ENCODE measurements at regions not wholly inside any gene's neighbourhood (a gene's known extent, or its start where the extent isn't known, plus 50 kb on each side); places are given as distances from the start of the nearest gene placed in this dataset.

- no peak overlapping the region for H3K27ac Mint-ChIP-seq (ENCODE audit: unreplicated experiment)
- H3K9me3 Mint-ChIP-seq (ENCODE audit: unreplicated experiment), result no peaks in the 10 kb centered on the region
Measured at GRCh38 chr1:219460081-219460895, 152.6 kb downstream of the ZC3H11B start.

GRCh38 chr1:219459351-219460080, 153.4 kb downstream of the ZC3H11B start:
- H3K4me3 Mint-ChIP-seq (ENCODE audit: unreplicated experiment), result no peak overlapping the region
- peaks cover 2% of the 10 kb centered on the region for H3K27me3 Mint-ChIP-seq (ENCODE audit: unreplicated experiment)
- no peaks in the 10 kb centered on the region for H3K36me3 Mint-ChIP-seq (ENCODE audit: low read depth, unreplicated experiment)
- DNase-seq (ENCODE audit: low spot score), result no peak
- no peak overlapping the region for H3K27ac Mint-ChIP-seq (ENCODE audit: unreplicated experiment)
- no peaks in the 10 kb centered on the region for H3K4me1 Mint-ChIP-seq (ENCODE audit: unreplicated experiment)
- no peaks in the 10 kb centered on the region for H3K9me3 Mint-ChIP-seq (ENCODE audit: unreplicated experiment)
- no peak for TF ChIP-seq CTCF (IDR thresholded peaks at IDR 0.05; ENCODE audit: unreplicated experiment)

More at GRCh38 chr1:219460081-219460895, 152.6 kb downstream of the ZC3H11B start:
- no peak for DNase-seq (ENCODE audit: low spot score)
- Mint-ChIP-seq H3K4me1 (ENCODE audit: unreplicated experiment) (no peaks in the 10 kb centered on the region), H3K4me3 (ENCODE audit: unreplicated experiment) (no peak overlapping the region), H3K27me3 (ENCODE audit: unreplicated experiment) (peaks cover 2% of the 10 kb centered on the region), H3K36me3 (ENCODE audit: low read depth, unreplicated experiment) (no peaks in the 10 kb centered on the region)
- TF ChIP-seq CTCF (IDR thresholded peaks at IDR 0.05; ENCODE audit: unreplicated experiment), result no peak

GRCh38 chr1:219446288-219446687, 166.6 kb downstream of the ZC3H11B start:
- DNase-seq (ENCODE audit: low spot score), result no peak
- Mint-ChIP-seq H3K27me3 (ENCODE audit: unreplicated experiment) (no peaks in the 10 kb centered on the region), H3K36me3 (ENCODE audit: low read depth, unreplicated experiment) (no peaks in the 10 kb centered on the region), H3K4me1 (ENCODE audit: unreplicated experiment) (peaks cover 21% of the 10 kb centered on the region), H3K27ac (ENCODE audit: unreplicated experiment) (no peak overlapping the region), H3K9me3 (ENCODE audit: unreplicated experiment) (no peaks in the 10 kb centered on the region), H3K4me3 (ENCODE audit: unreplicated experiment) (no peak overlapping the region)
- TF ChIP-seq CTCF (IDR thresholded peaks at IDR 0.05; ENCODE audit: unreplicated experiment), result no peak

- H3K27ac Mint-ChIP-seq (ENCODE audit: unreplicated experiment), result no peak overlapping the region
- H3K4me3 Mint-ChIP-seq (ENCODE audit: unreplicated experiment), result no peak overlapping the region
Measured at GRCh38 chr1:219445864-219446263, 167.0 kb downstream of the ZC3H11B start.

More at GRCh38 chr1:219445864-219446263, 167.0 kb downstream of the ZC3H11B start:
- no peak for DNase-seq (ENCODE audit: low spot score)
- TF ChIP-seq CTCF (IDR thresholded peaks at IDR 0.05; ENCODE audit: unreplicated experiment), result no peak
- H3K27me3 Mint-ChIP-seq (ENCODE audit: unreplicated experiment), result no peaks in the 10 kb centered on the region
- H3K36me3 Mint-ChIP-seq (ENCODE audit: low read depth, unreplicated experiment), result no peaks in the 10 kb centered on the region
- no peaks in the 10 kb centered on the region for H3K9me3 Mint-ChIP-seq (ENCODE audit: unreplicated experiment)
- H3K4me1 Mint-ChIP-seq (ENCODE audit: unreplicated experiment), result peaks cover 22% of the 10 kb centered on the region

All from endothelial cell (in vitro differentiated cells).